ENCODE measurements at regions not wholly inside any gene's neighbourhood (a gene's known extent, or its start where the extent isn't known, plus 50 kb on each side); places are given as distances from the start of the nearest gene placed in this dataset.

DNA sequence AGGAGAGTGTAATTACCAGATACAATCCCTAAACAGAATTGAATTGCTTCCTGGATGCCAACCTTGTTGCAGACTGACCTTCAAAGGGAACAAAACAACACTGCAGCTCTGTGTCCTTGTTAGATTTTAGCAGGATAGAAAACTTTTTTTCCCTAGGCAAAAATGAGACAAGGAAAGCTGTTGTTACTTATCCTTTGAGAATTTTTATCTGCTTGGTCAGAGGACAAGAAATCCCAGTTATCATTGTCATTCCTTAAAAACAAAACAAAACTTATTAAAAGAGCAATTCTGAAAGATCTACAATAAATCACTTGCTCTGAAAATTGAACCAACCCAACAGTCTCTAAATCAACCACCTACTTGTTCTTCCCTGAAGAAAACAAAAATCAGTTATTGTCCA lies 652.6 kb downstream of the REEP3 start:
- TF ChIP-seq, protein P1, sequence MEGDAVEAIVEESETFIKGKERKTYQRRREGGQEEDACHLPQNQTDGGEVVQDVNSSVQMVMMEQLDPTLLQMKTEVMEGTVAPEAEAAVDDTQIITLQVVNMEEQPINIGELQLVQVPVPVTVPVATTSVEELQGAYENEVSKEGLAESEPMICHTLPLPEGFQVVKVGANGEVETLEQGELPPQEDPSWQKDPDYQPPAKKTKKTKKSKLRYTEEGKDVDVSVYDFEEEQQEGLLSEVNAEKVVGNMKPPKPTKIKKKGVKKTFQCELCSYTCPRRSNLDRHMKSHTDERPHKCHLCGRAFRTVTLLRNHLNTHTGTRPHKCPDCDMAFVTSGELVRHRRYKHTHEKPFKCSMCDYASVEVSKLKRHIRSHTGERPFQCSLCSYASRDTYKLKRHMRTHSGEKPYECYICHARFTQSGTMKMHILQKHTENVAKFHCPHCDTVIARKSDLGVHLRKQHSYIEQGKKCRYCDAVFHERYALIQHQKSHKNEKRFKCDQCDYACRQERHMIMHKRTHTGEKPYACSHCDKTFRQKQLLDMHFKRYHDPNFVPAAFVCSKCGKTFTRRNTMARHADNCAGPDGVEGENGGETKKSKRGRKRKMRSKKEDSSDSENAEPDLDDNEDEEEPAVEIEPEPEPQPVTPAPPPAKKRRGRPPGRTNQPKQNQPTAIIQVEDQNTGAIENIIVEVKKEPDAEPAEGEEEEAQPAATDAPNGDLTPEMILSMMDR (IDR thresholded peaks at IDR 0.05; ENCODE audit: low read length): no peak
- TF ChIP-seq EZH2 (IDR thresholded peaks at IDR 0.05; ENCODE audit: borderline replicate concordance, low read length): no peak
